Thyroid gland (tissue), 4 donors: ENCODE measurements at regions not wholly inside any gene's neighbourhood (a gene's known extent, or its start where the extent isn't known, plus 50 kb on each side); places are given as distances from the start of the nearest gene placed in this dataset.

Experiments used
- CTCF ChIP-seq, 6 experiments: fragments of 200-600 bp in 3 of 6; fragments of 450-650 bp in 3 of 6; sonication (generic) in 3 of 6; IDR thresholded peaks; one replicate each; pipeline ENCODE4 v1.5.1; 2016 to 2019; ENCODE audit warnings: antibody characterized with exemption in 6 of 6, mild to moderate bottlenecking in 2 of 6, inconsistent platforms in 1 of 6, moderate library complexity in 1 of 6
- POLR2A ChIP-seq, 2 donors: fragments of 450-650 bp; IDR thresholded peaks; one replicate each; pipeline ENCODE4 v1.6.1; 2017; ENCODE audit warnings: antibody characterized with exemption in 2 of 2, mild to moderate bottlenecking in 2 of 2, moderate library complexity in 1 of 2

GRCh38 chr5:7978114-7978513 lies 109.2 kb downstream of the MTRR start:
- TF ChIP-seq CTCF (IDR thresholded peaks at IDR 0.05) = no peak
- no peak for TF ChIP-seq POLR2A (IDR thresholded peaks at IDR 0.05)
